Pancreas (tissue), 10 donors: ENCODE measurements at regions not wholly inside any gene's neighbourhood (a gene's known extent, or its start where the extent isn't known, plus 50 kb on each side); places are given as distances from the start of the nearest gene placed in this dataset.

Experiments used
- ATAC-seq, 4 donors: fragments of 200-7000 bp; cut with Tn5 transposase; one replicate each; pipeline versions ENCODE4 v1.8.0 to v1.9.1; 2020; ENCODE audit warnings: mild to moderate bottlenecking in 4 of 4, moderate library complexity in 4 of 4
- DNase-seq, 6 donors: peaks; one replicate each; pipeline ENCODE4 v3.0.0-alpha.2; 2020
- FAIRE-seq: peaks from 2 replicates; lab custom pipeline; 2012; peaks lifted over from hg19 to GRCh38; lab: Jason Lieb, UNC
- H3K27ac ChIP-seq, 4 donors: fragments of 200-600 bp; sonication (generic); 1 replicate in 3 of 4; 2 replicates in 1 of 4; pipeline versions ENCODE4 v1.5.0 to v1.8.0; 2020
- H3K27me3 ChIP-seq, 4 donors: fragments of 200-600 bp; one replicate each; pipeline ENCODE4 v1.8.0; 2021
- H3K36me3 ChIP-seq, 3 donors: fragments of 200-600 bp; sonication (generic) in 1 of 3; one replicate each; pipeline versions ENCODE4 v1.5.0 to v1.8.0; 2020 to 2021
- H3K4me1 ChIP-seq, 3 donors: fragments of 200-600 bp; one replicate each; pipeline ENCODE4 v1.8.0; 2021
- H3K4me3 ChIP-seq, 4 donors: fragments of 200-600 bp; sonication (generic) in 2 of 4; one replicate each; pipeline versions ENCODE4 v1.5.0 to v1.8.0; 2020 to 2021
- H3K9me3 ChIP-seq, 4 donors: fragments of 200-600 bp; one replicate each; pipeline ENCODE4 v1.8.0; 2021
- CTCF ChIP-seq, 4 donors: fragments of 200-600 bp; sonication (generic) in 3 of 4; IDR thresholded peaks; one replicate each; pipeline versions ENCODE4 v1.5.0 to v1.8.0; 2021; ENCODE audit warnings: antibody characterized with exemption in 4 of 4
- WGBS, 2 donors: extraction: QIAGEN DNeasy Blood & Tissue Kit; methylation state at CpG; one replicate each; pipeline ENCODE4 v1.1.7; 2013; 5-methylcytosine and 5-hydroxymethylcytosine counted together
- intact Hi-C, 3 donors: fragments of 100-400 bp; cut with DNase I; formaldehyde crosslinking; loops; one replicate each; pipeline versions ENCODE4 v1.11.1 to v1.14.2; 2022
- donor health status: healthy with polysubstance abuse.
- donor health status: DM: no; HTN: no; CAD: no; lungs with moderate emphysema.
- donor health status: DM: no; HTN: no; CAD: no.
- donor health status: control.
- donor health status: control.
- donor health status: Bipolar disorder and iron deficiency.
- donor health status: DM: yes; HTN: yes; CAD: no.
- donor health status: DM: no; HTN: no; CAD: no.
- donor health status: DM: no; HTN: no; CAD: no.
- donor health status: DM: yes; HTN: yes; CAD: no.

- Histone ChIP-seq H3K36me3 (no peaks in the 10 kb centered on the region), H3K9me3 (no peaks in the 10 kb centered on the region), H3K4me1 (no peaks in the 10 kb centered on the region), H3K27ac (no peak overlapping the region), H3K4me3 (no peak overlapping the region), H3K27me3 (no peaks in the 10 kb centered on the region)
- intact Hi-C loops, result no loop called here
- WGBS, 2 donors, result 92 to 96% methylated on average over 3 of the region's 3 CpGs
- no peak for FAIRE-seq
- no peak for TF ChIP-seq CTCF (IDR thresholded peaks at IDR 0.05)
- no peak for ATAC-seq
- no peak for DNase-seq
Observed at GRCh38 chr3:148591525-148591924, 106.2 kb upstream of the AGTR1 start.

- WGBS, 2 donors, result 85 to 95% methylated on average over 2 of the region's 2 CpGs
- Histone ChIP-seq H3K27me3 (no peaks in the 10 kb centered on the region), H3K4me3 (no peak overlapping the region), H3K36me3 (no peaks in the 10 kb centered on the region), H3K9me3 (no peaks in the 10 kb centered on the region), H3K4me1 (peaks cover 3 to 31% (median 31%) of the 10 kb centered on the region in 3 donors), H3K27ac (no peak overlapping the region)
- no peak for ATAC-seq
- intact Hi-C loops, result no loop called here
- no peak for FAIRE-seq
- TF ChIP-seq CTCF (IDR thresholded peaks at IDR 0.05), result no peak
- DNase-seq, result no peak
Observed at GRCh38 chr3:148598619-148599018, 99.1 kb upstream of the AGTR1 start.

GRCh38 chr3:148599481-148599880 is 98.2 kb upstream of the AGTR1 start:
- H3K27ac ChIP-seq, result no peak overlapping the region
- TF ChIP-seq CTCF (IDR thresholded peaks at IDR 0.05), result no peak
- no peak for FAIRE-seq
- H3K4me1 ChIP-seq, result peaks cover 3 to 33% (median 33%) of the 10 kb centered on the region in 3 donors
- 86% methylated on average over 5 of the region's 5 CpGs for WGBS, 2 donors
- no peaks in the 10 kb centered on the region for H3K9me3 ChIP-seq
- DNase-seq, result no peak
- H3K36me3 ChIP-seq, result no peaks in the 10 kb centered on the region
- no peak for ATAC-seq
- no peaks in the 10 kb centered on the region for H3K27me3 ChIP-seq
- no peak overlapping the region for H3K4me3 ChIP-seq
- intact Hi-C loops, result no loop called here

DNA sequence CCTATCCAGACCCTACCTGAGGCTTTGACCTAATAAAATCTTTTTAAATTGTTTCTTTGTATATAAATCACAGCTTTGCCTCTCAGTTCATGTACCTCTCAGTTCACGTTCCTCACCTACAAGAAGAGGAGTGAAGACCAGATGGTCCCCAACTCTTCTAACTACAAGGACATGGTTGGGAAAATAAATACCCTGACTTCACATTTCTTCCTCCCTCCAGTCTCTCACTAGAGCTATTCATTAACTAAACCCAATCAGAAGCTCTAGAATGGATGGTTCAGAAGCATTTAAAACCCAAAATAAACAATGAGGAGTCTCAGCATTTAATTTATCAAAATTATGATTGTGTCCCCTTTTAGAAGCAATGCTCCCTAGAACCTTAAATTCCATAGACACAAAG is 97.3 kb upstream of the AGTR1 start:
- intact Hi-C loops, result no loop called here
- WGBS, 2 donors, result 74 to 79% methylated on average over 1 of the region's 1 CpG
- H3K4me3 ChIP-seq, result no peak overlapping the region
- FAIRE-seq (no peak), ATAC-seq (peak in 2 of 4 donors; percentile 29 to 31), DNase-seq (no peak)
- H3K27ac ChIP-seq, result peak overlapping the region in 1 of 4 donors; percentile 75
- no peaks in the 10 kb centered on the region for H3K36me3 ChIP-seq
- H3K4me1 ChIP-seq, result peaks cover 3 to 37% (median 33%) of the 10 kb centered on the region in 3 donors
- no peaks in the 10 kb centered on the region for H3K9me3 ChIP-seq
- no peaks in the 10 kb centered on the region for H3K27me3 ChIP-seq
- TF ChIP-seq CTCF (IDR thresholded peaks at IDR 0.05), result no peak

DNA sequence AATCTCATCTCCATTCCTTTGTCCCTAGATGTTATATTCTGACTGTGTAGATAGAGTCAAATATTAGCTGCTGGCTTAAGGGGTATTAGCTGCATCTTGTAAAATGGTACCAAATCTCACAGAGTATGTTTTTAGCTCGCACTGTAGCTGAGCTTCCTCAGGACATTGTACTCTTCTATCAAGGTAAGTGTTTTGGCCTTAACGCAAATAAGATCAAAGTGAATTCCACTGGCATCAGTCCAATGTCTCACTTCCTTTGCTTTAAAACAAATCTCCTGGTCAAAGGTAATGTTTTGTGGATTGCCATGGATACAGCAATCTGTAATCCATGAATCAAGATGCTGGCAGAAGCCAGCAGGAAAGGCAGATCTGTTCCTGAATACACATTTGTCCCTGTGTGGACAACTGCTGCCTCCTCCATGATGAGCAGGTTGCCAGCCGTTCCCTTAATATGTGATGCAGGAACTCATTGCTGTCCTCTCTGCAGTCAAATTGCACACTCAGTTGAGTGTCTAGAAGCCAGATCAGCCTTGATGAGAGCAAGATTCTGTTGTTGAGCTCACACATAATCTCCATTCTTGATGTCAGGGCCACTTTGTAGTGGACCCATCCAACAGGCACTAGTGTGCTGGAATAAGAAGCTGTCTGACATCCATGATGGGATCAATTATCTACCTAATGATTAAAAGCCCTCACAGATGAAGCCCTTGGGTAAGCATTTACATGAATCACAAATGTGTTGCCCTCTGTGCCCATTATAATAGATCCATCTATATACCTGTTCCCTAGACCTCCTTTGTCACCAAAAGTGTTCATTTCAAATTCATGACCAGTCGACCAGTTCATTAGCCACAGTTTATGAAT is 96.6 kb upstream of the AGTR1 start:
- FAIRE-seq, result peak; percentile 51

More for the DNA sequence above, 96.6 kb upstream of the AGTR1 start:
- no peaks in the 10 kb centered on the region for H3K27me3 ChIP-seq
- DNase-seq, result peak in 3 of 6 donors; percentile 22 to 42 (median 35)
- intact Hi-C loops, result no loop called here
- H3K27ac ChIP-seq, result peak overlapping the region in 3 of 4 donors; percentile 4 to 75 (median 74)
- H3K4me1 ChIP-seq, result peaks cover 3 to 41% (median 33%) of the 10 kb centered on the region in 3 donors
- 35 to 38% methylated on average over 4 of the region's 4 CpGs for WGBS, 2 donors
- TF ChIP-seq CTCF (IDR thresholded peaks at IDR 0.05), result no peak
- no peak overlapping the region for H3K4me3 ChIP-seq
- H3K36me3 ChIP-seq, result no peaks in the 10 kb centered on the region
- peak; percentile 81 to 91 (median 87) for ATAC-seq
- H3K9me3 ChIP-seq, result no peaks in the 10 kb centered on the region
